GM12891 (cell line): ENCODE measurements at regions not wholly inside any gene's neighbourhood (a gene's known extent, or its start where the extent isn't known, plus 50 kb on each side); places are given as distances from the start of the nearest gene placed in this dataset.
"Not testable (repeated sequence)": the region's sequence is repeated elsewhere in the genome, so short reads cannot be mapped to it uniquely, and the experiment has no call there.

ENCODE experiments used
- PAX5 ChIP-seq: IDR thresholded peaks from 2 replicates; pipeline ENCODE4 v1.6.1; 2011; ENCODE audit warnings: low read length, moderate library complexity, mild to moderate bottlenecking; ENCODE audit not compliant: insufficient read depth, severe bottlenecking
- POLR2A ChIP-seq: IDR thresholded peaks from 2 replicates; pipeline ENCODE4 v1.6.1; 2011; ENCODE audit warnings: low read depth, low read length, control low read depth
- POLR2AphosphoS5 ChIP-seq: IDR thresholded peaks from 2 replicates; pipeline ENCODE4 v1.6.1; 2011; ENCODE audit warnings: low read depth, low read length, control low read depth
- TAF1 ChIP-seq: IDR thresholded peaks from 2 replicates; pipeline ENCODE4 v1.6.1; 2011; ENCODE audit warnings: low read depth, low read length, control low read depth

GRCh38 chr1:83163879-83164475 is 835.0 kb downstream of the TTLL7 start:
- not testable (repeated sequence) for TF ChIP-seq POLR2A, PAX5, TAF1, POLR2AphosphoS5
